GM06990 (cell line): ENCODE measurements at regions not wholly inside any gene's neighbourhood (a gene's known extent, or its start where the extent isn't known, plus 50 kb on each side); places are given as distances from the start of the nearest gene placed in this dataset.

Source experiments
- DNase-seq: peaks from one replicate; pipeline ENCODE4 v3.0.0-alpha.2; 2011; ENCODE audit not compliant: insufficient read length; ENCODE audit errors: extremely low read depth
- H3K27me3 ChIP-seq: replicated peaks from 2 replicates; pipeline ENCODE4 v1.6.0; 2011; ENCODE audit warnings: low read length; ENCODE audit not compliant: control insufficient read depth, insufficient read depth
- H3K36me3 ChIP-seq: 2 replicates; pipeline ENCODE4 v1.5.1; 2011; ENCODE audit warnings: low read length; ENCODE audit not compliant: control insufficient read depth, insufficient read depth
- H3K4me3 ChIP-seq: replicated peaks from 2 replicates; pipeline ENCODE4 v1.5.1; 2011; ENCODE audit warnings: low read depth, mild to moderate bottlenecking, control low read depth, low read length
- TF ChIP-seq, protein P1 (sequence below): IDR thresholded peaks from 2 replicates; pipeline ENCODE4 v1.5.1; 2011; ENCODE audit warnings: low read length, control low read depth, mild to moderate bottlenecking, inconsistent platforms; ENCODE audit not compliant: insufficient read depth, poor library complexity, severe bottlenecking

GRCh38 chr3:117790235-117790987 is 1080.8 kb downstream of the TUSC7 start:
- Histone ChIP-seq H3K36me3 (no peaks in the 10 kb centered on the region), H3K4me3 (no peak overlapping the region), H3K27me3 (no peaks in the 10 kb centered on the region)
- TF ChIP-seq, protein P1, sequence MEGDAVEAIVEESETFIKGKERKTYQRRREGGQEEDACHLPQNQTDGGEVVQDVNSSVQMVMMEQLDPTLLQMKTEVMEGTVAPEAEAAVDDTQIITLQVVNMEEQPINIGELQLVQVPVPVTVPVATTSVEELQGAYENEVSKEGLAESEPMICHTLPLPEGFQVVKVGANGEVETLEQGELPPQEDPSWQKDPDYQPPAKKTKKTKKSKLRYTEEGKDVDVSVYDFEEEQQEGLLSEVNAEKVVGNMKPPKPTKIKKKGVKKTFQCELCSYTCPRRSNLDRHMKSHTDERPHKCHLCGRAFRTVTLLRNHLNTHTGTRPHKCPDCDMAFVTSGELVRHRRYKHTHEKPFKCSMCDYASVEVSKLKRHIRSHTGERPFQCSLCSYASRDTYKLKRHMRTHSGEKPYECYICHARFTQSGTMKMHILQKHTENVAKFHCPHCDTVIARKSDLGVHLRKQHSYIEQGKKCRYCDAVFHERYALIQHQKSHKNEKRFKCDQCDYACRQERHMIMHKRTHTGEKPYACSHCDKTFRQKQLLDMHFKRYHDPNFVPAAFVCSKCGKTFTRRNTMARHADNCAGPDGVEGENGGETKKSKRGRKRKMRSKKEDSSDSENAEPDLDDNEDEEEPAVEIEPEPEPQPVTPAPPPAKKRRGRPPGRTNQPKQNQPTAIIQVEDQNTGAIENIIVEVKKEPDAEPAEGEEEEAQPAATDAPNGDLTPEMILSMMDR, result no peak
- DNase-seq, result no peak

- H3K4me3 ChIP-seq, result no peak overlapping the region
- DNase-seq, result no peak
- no peaks in the 10 kb centered on the region for H3K36me3 ChIP-seq
- no peaks in the 10 kb centered on the region for H3K27me3 ChIP-seq
- TF ChIP-seq, protein P1, result no peak
These were observed 1084.2 kb downstream of the TUSC7 start for GRCh38 chr3:117793622-117794265.

DNA sequence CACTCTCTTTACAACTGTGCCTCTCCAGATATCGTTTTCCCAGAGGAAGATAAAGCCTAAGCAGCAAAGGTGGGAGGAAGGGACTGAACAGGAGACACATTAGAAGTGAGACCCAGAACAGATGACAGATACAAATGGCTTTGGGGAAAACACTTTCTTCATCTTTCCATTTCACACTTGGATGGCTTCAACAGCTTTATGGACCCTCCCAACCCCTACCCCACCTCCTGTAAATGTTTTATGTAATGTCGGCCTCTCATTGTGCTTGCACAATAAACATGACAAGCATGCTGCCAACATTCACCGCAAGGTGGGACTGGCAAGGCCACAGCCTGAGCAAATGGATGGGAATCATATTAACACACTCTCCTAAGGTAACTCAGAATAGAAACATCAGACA is 1088.6 kb downstream of the TUSC7 start:
- DNase-seq, result no peak
- no peak overlapping the region for H3K4me3 ChIP-seq
- TF ChIP-seq, protein P1, result no peak

GRCh38 chr3:117798687-117799386 is 1089.3 kb downstream of the TUSC7 start:
- DNase-seq, result no peak
- no peaks in the 10 kb centered on the region for H3K27me3 ChIP-seq
- H3K4me3 ChIP-seq, result no peak overlapping the region
- no peaks in the 10 kb centered on the region for H3K36me3 ChIP-seq
- TF ChIP-seq, protein P1, result no peak

More for the DNA sequence above, 1088.6 kb downstream of the TUSC7 start:
- H3K36me3 ChIP-seq, result no peaks in the 10 kb centered on the region
- no peaks in the 10 kb centered on the region for H3K27me3 ChIP-seq

GRCh38 chr3:117799387-117799735 is 1089.8 kb downstream of the TUSC7 start:
- no peaks in the 10 kb centered on the region for H3K36me3 ChIP-seq
- H3K4me3 ChIP-seq, result no peak overlapping the region
- H3K27me3 ChIP-seq, result no peaks in the 10 kb centered on the region
- TF ChIP-seq, protein P1, result no peak
- no peak for DNase-seq
